Nephron progenitor cell (in vitro differentiated cells): ENCODE measurements at regions not wholly inside any gene's neighbourhood (a gene's known extent, or its start where the extent isn't known, plus 50 kb on each side); places are given as distances from the start of the nearest gene placed in this dataset.

Experiments used
- DNase-seq: peaks from one replicate; pipeline ENCODE4 v3.0.0; 2021
- H3K27ac Mint-ChIP-seq: 2 replicates; pipeline ENCODE4 v1.8.0; 2021; ENCODE audit warnings: mild to moderate bottlenecking, moderate library complexity, mixed read lengths
- H3K27me3 Mint-ChIP-seq: 2 replicates; pipeline ENCODE4 v1.8.0; 2021; ENCODE audit warnings: mild to moderate bottlenecking, low read depth, mixed read lengths; ENCODE audit not compliant: poor library complexity
- H3K36me3 Mint-ChIP-seq: 2 replicates; pipeline ENCODE4 v1.8.0; 2021; ENCODE audit warnings: low read depth, mixed read lengths
- H3K4me1 Mint-ChIP-seq: 2 replicates; pipeline ENCODE4 v1.8.0; 2021; ENCODE audit warnings: mixed read lengths
- H3K4me3 Mint-ChIP-seq: 2 replicates; pipeline ENCODE4 v1.8.0; 2021; ENCODE audit warnings: mild to moderate bottlenecking, moderate library complexity, mixed read lengths
- H3K9me3 Mint-ChIP-seq: 2 replicates; pipeline ENCODE4 v1.8.0; 2021; ENCODE audit warnings: mild to moderate bottlenecking, moderate library complexity, mixed read lengths
- TF ChIP-seq, protein P1 (sequence below): fragments of 200-600 bp; sonication (generic); IDR thresholded peaks from 2 replicates; pipeline ENCODE4 v1.5.0; 2021; ENCODE audit warnings: antibody characterized with exemption

DNA sequence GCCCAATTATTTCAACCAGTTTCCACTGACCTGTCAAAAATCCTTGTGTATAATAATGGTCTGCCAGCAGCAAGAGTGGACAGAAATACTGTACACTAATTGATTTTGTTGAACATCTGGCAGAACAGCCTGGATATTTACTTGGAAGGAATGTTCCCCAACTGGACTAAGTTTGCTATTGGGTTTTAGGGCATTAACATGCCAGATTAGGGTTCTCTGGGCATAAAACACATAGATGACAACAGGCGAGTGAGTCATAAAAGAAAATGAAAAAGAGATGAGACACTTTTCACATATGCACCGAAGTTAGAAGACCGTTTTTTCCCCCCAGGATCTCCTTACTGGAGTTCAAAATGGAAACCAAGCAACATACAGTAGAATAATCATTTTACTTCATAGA, 236.3 kb upstream of the NAV3 start:
- Mint-ChIP-seq H3K36me3 (no peaks in the 10 kb centered on the region), H3K4me1 (no peaks in the 10 kb centered on the region), H3K27me3 (no peaks in the 10 kb centered on the region), H3K9me3 (no peaks in the 10 kb centered on the region), H3K27ac (no peak overlapping the region), H3K4me3 (no peak overlapping the region)
- DNase-seq, result no peak
- TF ChIP-seq, protein P1, sequence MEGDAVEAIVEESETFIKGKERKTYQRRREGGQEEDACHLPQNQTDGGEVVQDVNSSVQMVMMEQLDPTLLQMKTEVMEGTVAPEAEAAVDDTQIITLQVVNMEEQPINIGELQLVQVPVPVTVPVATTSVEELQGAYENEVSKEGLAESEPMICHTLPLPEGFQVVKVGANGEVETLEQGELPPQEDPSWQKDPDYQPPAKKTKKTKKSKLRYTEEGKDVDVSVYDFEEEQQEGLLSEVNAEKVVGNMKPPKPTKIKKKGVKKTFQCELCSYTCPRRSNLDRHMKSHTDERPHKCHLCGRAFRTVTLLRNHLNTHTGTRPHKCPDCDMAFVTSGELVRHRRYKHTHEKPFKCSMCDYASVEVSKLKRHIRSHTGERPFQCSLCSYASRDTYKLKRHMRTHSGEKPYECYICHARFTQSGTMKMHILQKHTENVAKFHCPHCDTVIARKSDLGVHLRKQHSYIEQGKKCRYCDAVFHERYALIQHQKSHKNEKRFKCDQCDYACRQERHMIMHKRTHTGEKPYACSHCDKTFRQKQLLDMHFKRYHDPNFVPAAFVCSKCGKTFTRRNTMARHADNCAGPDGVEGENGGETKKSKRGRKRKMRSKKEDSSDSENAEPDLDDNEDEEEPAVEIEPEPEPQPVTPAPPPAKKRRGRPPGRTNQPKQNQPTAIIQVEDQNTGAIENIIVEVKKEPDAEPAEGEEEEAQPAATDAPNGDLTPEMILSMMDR, result no peak

DNA sequence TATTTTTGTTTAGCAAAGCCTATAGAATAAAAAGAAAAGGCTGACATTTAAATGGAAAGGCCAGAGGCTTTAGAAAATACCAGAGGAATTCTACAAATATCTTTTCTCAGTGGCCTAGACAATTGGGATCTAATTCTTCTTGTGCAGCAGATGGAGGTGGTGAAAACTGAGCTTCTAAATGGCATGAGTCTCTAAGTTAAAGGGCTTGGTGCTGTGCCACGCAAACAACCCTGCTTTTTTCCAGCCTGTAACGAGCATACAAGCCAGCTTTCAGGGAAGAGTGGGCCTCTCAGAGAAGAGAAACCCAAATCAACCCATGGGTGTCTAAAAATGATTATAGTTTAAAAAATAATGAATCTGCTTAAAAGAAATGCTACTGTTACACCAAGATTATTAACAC, 237.9 kb upstream of the NAV3 start:
- no peak overlapping the region for H3K27ac Mint-ChIP-seq
- DNase-seq, result no peak
- TF ChIP-seq, protein P1, result no peak
- H3K36me3 Mint-ChIP-seq, result no peaks in the 10 kb centered on the region
- H3K27me3 Mint-ChIP-seq, result no peaks in the 10 kb centered on the region
- H3K9me3 Mint-ChIP-seq, result no peaks in the 10 kb centered on the region
- no peak overlapping the region for H3K4me3 Mint-ChIP-seq
- H3K4me1 Mint-ChIP-seq, result no peaks in the 10 kb centered on the region

DNA sequence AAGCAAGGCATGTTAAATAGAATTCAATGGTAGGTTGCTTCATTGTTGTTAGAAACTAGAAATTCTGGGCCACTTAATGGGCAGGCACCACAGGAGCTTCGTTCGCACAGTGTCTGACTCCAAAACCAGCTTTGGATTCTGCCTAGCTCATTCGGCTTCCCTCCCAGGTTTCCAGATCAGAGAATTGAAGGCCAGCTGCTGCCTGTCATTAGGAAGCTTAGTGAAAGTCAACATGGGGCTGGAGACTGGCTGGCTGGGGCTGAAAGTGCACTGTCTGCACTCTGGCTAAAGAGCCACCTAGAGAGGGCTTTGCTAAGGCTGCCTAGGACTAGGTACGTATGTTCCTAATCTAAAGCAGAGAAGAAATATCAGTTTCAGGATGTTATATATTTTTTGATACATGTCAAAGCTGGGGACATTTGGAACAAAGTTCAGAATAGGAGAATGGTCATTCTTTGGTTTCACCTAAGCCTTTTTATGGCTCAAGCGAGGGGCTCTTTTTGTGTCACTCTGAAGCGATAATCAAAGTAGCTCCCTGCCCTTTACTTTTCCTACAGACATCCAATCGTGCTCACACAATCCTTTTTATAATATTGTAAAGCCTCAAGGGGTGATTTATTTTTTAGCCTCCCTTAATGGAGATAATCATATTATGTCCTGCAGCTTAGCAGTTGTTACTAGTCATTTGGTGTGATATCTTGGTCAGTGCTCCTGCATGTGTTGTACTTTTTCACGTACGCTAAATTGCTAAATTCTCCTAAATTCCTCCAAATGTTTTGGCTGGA, 238.5 kb upstream of the NAV3 start:
- peak; percentile 14 for DNase-seq
- TF ChIP-seq, protein P1, result no peak
- Mint-ChIP-seq H3K27me3 (no peaks in the 10 kb centered on the region), H3K4me1 (no peaks in the 10 kb centered on the region), H3K4me3 (no peak overlapping the region), H3K9me3 (no peaks in the 10 kb centered on the region), H3K36me3 (no peaks in the 10 kb centered on the region), H3K27ac (no peak overlapping the region)

DNA sequence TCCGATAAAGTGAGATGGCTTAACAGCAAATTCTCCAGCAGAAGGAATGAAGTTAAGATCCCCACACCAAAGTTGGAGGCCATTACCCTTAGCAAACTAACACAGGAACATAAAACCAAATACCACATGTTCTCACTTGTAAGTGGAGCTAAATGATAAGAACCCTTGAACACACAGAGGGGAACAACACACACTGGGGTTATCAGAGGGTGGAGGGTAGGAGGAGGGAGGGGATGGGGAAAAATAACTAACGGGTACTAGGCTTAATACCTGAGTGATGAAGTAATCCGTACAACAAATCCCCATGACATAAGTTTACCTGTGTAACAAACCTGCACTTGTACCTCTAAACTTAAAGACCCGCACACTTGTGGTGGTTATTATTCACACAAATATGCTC, 240.4 kb upstream of the NAV3 start:
- Mint-ChIP-seq H3K27me3 (no peaks in the 10 kb centered on the region), H3K36me3 (no peaks in the 10 kb centered on the region), H3K4me3 (no peak overlapping the region), H3K4me1 (no peaks in the 10 kb centered on the region), H3K27ac (no peak overlapping the region), H3K9me3 (no peaks in the 10 kb centered on the region)
- TF ChIP-seq, protein P1, result no peak
- no peak for DNase-seq

DNA sequence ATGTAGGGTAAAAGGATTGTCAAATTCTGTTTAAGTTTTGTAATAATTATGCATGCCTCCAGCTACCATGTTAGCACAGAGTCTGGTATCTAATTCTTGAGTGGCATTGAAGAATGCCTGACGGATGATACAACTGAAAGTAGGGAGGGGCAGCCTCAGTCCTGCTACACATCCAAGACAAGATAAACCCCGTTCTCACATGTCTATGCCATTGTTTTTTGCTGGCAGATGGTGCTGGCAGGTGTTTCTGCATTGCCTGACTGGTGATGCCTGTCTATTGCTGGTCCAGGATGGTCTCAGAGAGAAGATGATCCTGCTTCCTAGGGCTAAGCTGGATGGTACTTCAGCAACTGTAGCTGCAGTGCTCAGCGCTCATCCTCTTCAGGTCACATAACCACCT, 245.8 kb upstream of the NAV3 start:
- no peaks in the 10 kb centered on the region for H3K4me1 Mint-ChIP-seq
- no peaks in the 10 kb centered on the region for H3K9me3 Mint-ChIP-seq
- TF ChIP-seq, protein P1, result no peak
- H3K36me3 Mint-ChIP-seq, result no peaks in the 10 kb centered on the region
- no peak overlapping the region for H3K27ac Mint-ChIP-seq
- H3K4me3 Mint-ChIP-seq, result no peak overlapping the region
- DNase-seq, result no peak
- H3K27me3 Mint-ChIP-seq, result no peaks in the 10 kb centered on the region
